ENCODE measurements at regions not wholly inside any gene's neighbourhood (a gene's known extent, or its start where the extent isn't known, plus 50 kb on each side); places are given as distances from the start of the nearest gene placed in this dataset.
"Not testable (repeated sequence)": the region's sequence is repeated elsewhere in the genome, so short reads cannot be mapped to it uniquely, and the experiment has no call there.

GRCh38 chr6:145092554-145092953, 642.8 kb downstream of the EPM2A start:
- Mint-ChIP-seq H3K4me3 (ENCODE audit: unreplicated experiment) (no peak overlapping the region), H3K9me3 (ENCODE audit: unreplicated experiment) (no peaks in the 10 kb centered on the region), H3K36me3 (ENCODE audit: unreplicated experiment) (no peaks in the 10 kb centered on the region), H3K27me3 (ENCODE audit: unreplicated experiment) (no peaks in the 10 kb centered on the region), H3K27ac (ENCODE audit: unreplicated experiment) (no peak overlapping the region), H3K4me1 (ENCODE audit: low read depth, unreplicated experiment) (peaks cover 5% of the 10 kb centered on the region)
- no peak for TF ChIP-seq CTCF (IDR thresholded peaks at IDR 0.05; ENCODE audit: partially characterized antibody, unreplicated experiment)
- DNase-seq: no peak

- no peak for TF ChIP-seq CTCF (IDR thresholded peaks at IDR 0.05; ENCODE audit: partially characterized antibody, unreplicated experiment)
- no peaks in the 10 kb centered on the region for H3K9me3 Mint-ChIP-seq (ENCODE audit: unreplicated experiment)
- H3K36me3 Mint-ChIP-seq (ENCODE audit: unreplicated experiment): peaks cover 5% of the 10 kb centered on the region
- no peak overlapping the region for H3K27ac Mint-ChIP-seq (ENCODE audit: unreplicated experiment)
- H3K27me3 Mint-ChIP-seq (ENCODE audit: unreplicated experiment): no peaks in the 10 kb centered on the region
- no peak overlapping the region for H3K4me3 Mint-ChIP-seq (ENCODE audit: unreplicated experiment)
- peaks cover 5% of the 10 kb centered on the region for H3K4me1 Mint-ChIP-seq (ENCODE audit: low read depth, unreplicated experiment)
- no peak for DNase-seq
Observed at GRCh38 chr6:145093226-145093625, 642.1 kb downstream of the EPM2A start.

DNA sequence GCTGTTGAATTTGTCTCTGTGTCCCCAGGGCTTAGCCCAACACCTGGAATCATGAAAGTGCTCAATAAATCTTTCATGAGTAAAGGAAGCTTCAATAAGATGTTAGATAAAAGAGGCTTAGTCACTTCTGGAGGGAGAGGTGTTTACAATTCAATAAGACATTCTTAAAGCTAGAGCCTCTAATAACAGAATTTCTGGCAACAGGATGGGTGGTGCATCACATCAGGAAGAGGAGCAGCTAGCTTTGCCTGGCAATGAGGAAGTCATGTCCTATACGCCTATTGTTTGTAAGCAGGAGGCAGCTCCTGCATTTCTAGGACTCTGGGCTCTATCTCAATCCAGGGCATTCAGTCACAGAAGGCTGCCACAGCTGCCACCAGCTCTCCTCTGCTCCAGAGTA, 638.5 kb downstream of the EPM2A start:
- Mint-ChIP-seq H3K27me3 (ENCODE audit: unreplicated experiment) (no peaks in the 10 kb centered on the region), H3K9me3 (ENCODE audit: unreplicated experiment) (no peaks in the 10 kb centered on the region), H3K36me3 (ENCODE audit: unreplicated experiment) (peaks cover 8% of the 10 kb centered on the region), H3K4me1 (ENCODE audit: low read depth, unreplicated experiment) (no peaks in the 10 kb centered on the region), H3K27ac (ENCODE audit: unreplicated experiment) (no peak overlapping the region), H3K4me3 (ENCODE audit: unreplicated experiment) (no peak overlapping the region)
- TF ChIP-seq CTCF (IDR thresholded peaks at IDR 0.05; ENCODE audit: partially characterized antibody, unreplicated experiment): no peak
- no peak for DNase-seq

DNA sequence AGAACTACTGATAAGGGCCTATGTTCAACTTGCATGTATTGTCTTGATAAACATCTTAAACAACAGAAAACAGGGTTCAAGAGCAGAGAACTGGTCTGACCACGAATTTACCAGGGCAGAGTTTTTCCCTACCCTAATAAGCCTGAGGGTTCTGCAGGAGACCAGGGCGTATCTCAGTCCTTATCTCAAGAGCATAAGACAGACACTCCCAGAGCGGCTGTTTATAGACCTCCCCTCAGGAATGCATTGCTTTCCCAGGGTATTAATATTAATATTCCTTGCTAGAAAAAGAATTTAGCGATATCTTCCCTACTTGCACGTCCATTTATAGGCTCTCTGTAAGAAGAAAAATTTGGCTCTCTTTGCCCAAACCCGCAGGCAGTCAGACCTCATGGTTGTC, 637.2 kb downstream of the EPM2A start:
- H3K9me3 Mint-ChIP-seq (ENCODE audit: unreplicated experiment); H3K27ac Mint-ChIP-seq (ENCODE audit: unreplicated experiment); H3K27me3 Mint-ChIP-seq (ENCODE audit: unreplicated experiment); H3K4me1 Mint-ChIP-seq (ENCODE audit: low read depth, unreplicated experiment); H3K36me3 Mint-ChIP-seq (ENCODE audit: unreplicated experiment); DNase-seq; H3K4me3 Mint-ChIP-seq (ENCODE audit: unreplicated experiment): not testable (repeated sequence)

DNA sequence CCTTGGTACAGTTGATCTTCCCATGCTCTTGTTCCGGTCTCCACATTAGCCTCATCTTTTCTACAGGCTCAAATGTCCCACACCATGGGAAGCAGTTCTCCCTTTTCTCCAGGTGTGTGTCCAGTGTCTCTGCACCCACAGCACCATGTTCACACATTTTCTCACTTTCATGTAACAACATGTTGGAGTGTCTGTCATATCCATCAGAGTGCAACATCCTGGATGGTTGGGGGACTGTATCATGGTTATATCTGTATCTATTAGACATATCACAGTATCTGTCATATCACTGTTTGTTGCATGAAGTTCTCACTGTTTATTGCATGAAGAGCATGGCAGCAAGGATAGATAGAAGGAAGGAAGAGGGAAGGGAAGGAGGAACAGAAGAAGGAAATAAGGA, 635.6 kb downstream of the EPM2A start:
- Mint-ChIP-seq H3K27me3 (ENCODE audit: unreplicated experiment) (no peaks in the 10 kb centered on the region), H3K27ac (ENCODE audit: unreplicated experiment) (no peak overlapping the region), H3K36me3 (ENCODE audit: unreplicated experiment) (peaks cover 8% of the 10 kb centered on the region), H3K4me3 (ENCODE audit: unreplicated experiment) (no peak overlapping the region), H3K9me3 (ENCODE audit: unreplicated experiment) (no peaks in the 10 kb centered on the region), H3K4me1 (ENCODE audit: low read depth, unreplicated experiment) (no peaks in the 10 kb centered on the region)
- TF ChIP-seq CTCF (IDR thresholded peaks at IDR 0.05; ENCODE audit: partially characterized antibody, unreplicated experiment): no peak
- DNase-seq: no peak

GRCh38 chr6:145110109-145110508, 625.2 kb downstream of the EPM2A start:
- H3K27ac Mint-ChIP-seq (ENCODE audit: unreplicated experiment): no peak overlapping the region
- H3K27me3 Mint-ChIP-seq (ENCODE audit: unreplicated experiment): peaks cover 2% of the 10 kb centered on the region
- no peaks in the 10 kb centered on the region for H3K4me1 Mint-ChIP-seq (ENCODE audit: low read depth, unreplicated experiment)
- no peak overlapping the region for H3K4me3 Mint-ChIP-seq (ENCODE audit: unreplicated experiment)
- peaks cover 5% of the 10 kb centered on the region for H3K36me3 Mint-ChIP-seq (ENCODE audit: unreplicated experiment)
- DNase-seq: no peak
- TF ChIP-seq CTCF (IDR thresholded peaks at IDR 0.05; ENCODE audit: partially characterized antibody, unreplicated experiment): no peak
- H3K9me3 Mint-ChIP-seq (ENCODE audit: unreplicated experiment): no peaks in the 10 kb centered on the region

DNA sequence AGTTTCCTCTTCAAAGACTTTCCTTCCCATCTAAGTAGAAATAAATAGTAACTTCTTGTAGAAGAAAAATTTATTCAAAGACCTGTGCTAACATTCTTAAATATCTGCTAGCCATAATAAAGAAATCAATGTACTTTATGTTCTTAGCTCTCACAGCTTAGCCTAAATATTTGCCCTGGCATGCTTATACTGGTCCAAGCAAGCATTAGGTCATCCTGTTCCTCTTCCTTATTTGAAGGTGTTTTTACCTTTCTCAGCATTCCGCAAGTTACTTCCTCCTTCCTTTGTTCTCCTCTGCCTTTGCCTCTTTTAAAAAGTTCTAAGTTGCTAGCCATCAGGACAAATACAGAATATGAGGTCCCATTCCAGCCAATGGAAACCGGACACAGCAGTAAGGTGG, 623.9 kb downstream of the EPM2A start:
- DNase-seq; H3K36me3 Mint-ChIP-seq (ENCODE audit: unreplicated experiment); H3K4me3 Mint-ChIP-seq (ENCODE audit: unreplicated experiment); H3K27ac Mint-ChIP-seq (ENCODE audit: unreplicated experiment); H3K9me3 Mint-ChIP-seq (ENCODE audit: unreplicated experiment); H3K27me3 Mint-ChIP-seq (ENCODE audit: unreplicated experiment); H3K4me1 Mint-ChIP-seq (ENCODE audit: low read depth, unreplicated experiment): not testable (repeated sequence)
